ENCODE measurements at regions not wholly inside any gene's neighbourhood (a gene's known extent, or its start where the extent isn't known, plus 50 kb on each side); places are given as distances from the start of the nearest gene placed in this dataset.

DNA sequence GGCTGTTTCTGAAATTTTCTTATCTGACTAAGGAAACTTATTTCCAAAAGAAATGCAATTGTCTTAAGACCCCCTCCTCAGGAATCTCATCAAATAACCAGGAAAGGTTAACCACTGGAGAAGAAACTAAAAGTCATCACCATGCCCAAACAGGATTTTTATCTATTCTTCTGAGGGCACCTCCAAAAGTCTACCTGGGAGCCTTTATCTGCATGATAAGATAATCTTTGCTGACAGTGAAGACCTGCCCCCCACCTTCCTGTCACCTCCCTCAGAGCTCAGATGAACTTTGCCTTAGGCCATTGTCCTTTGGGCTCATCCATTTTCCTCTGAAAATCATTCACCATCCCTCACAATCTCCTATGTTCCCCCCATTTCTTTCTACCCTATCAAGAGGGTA lies 137.3 kb upstream of the SMAD3 start:
- Histone ChIP-seq H3K23ac (ENCODE audit: insufficient read length, low read depth, low read length) (no peak overlapping the region), H2BK20ac (ENCODE audit: low read depth, low read length, poor library complexity, severe bottlenecking) (no peak overlapping the region), H3K56ac (ENCODE audit: insufficient read length, low read depth, low read length) (no peak overlapping the region), H4K20me1 (ENCODE audit: control insufficient read depth, insufficient read depth, insufficient read length) (no peaks in the 10 kb centered on the region), H2AK5ac (ENCODE audit: insufficient read length, low read length) (no peak overlapping the region), H3K79me1 (ENCODE audit: insufficient read depth, low read depth, low read length, poor library complexity, severe bottlenecking) (no peaks in the 10 kb centered on the region), H3K23me2 (ENCODE audit: insufficient read length, low read depth, low read length, poor library complexity, severe bottlenecking) (no peaks in the 10 kb centered on the region), H3K9ac (ENCODE audit: extremely low read depth, insufficient read length, low read length) (no peak overlapping the region), H3T11ph (ENCODE audit: low read length) (no peak overlapping the region), H2BK120ac (ENCODE audit: low read depth, low read length, poor library complexity, severe bottlenecking) (no peak overlapping the region), H2BK15ac (ENCODE audit: low read depth, low read length) (no peak overlapping the region), H4K8ac (replicated peaks; ENCODE audit: insufficient read length, low read depth, low read length) (no peak overlapping the region), H3K27me3 (ENCODE audit: insufficient read depth, low read length) (no peaks in the 10 kb centered on the region), H4K5ac (ENCODE audit: insufficient read length, low read depth, low read length) (no peak overlapping the region), H3K14ac (ENCODE audit: insufficient read depth, low read length) (no peak overlapping the region), H3K18ac (ENCODE audit: insufficient read length, low read depth, low read length) (no peak overlapping the region), H3K4me2 (ENCODE audit: insufficient read depth, insufficient read length, low read length) (no peak overlapping the region), H3K79me2 (ENCODE audit: insufficient read depth, low read length) (no peaks in the 10 kb centered on the region), H4K91ac (ENCODE audit: insufficient read length, low read depth, low read length) (no peak overlapping the region), H2AFZ (ENCODE audit: low read length) (no peak overlapping the region), H3K4me1 (ENCODE audit: insufficient read depth, low read length) (peaks cover 3% of the 10 kb centered on the region; the same call in 1 of the 2 replicates), H3K9me3 (ENCODE audit: control insufficient read depth, low read depth, low read length) (no peaks in the 10 kb centered on the region), H3K4ac (ENCODE audit: low read depth, low read length) (no peak overlapping the region), H2BK5ac (ENCODE audit: insufficient read length, low read length) (no peak overlapping the region), H2BK12ac (ENCODE audit: insufficient read length, low read depth, low read length) (no peak overlapping the region), H3K27ac (ENCODE audit: insufficient read length, low read depth, low read length) (no peak overlapping the region)
- no peak overlapping the region for H3K4me3 Mint-ChIP-seq
- DNase-seq = no peak
- TF ChIP-seq CTCF (conservative IDR thresholded peaks at IDR 0.05) = no peak
- peaks cover 0 to 7% (median 7%) of the 10 kb centered on the region in 3 experiments; a peak in 5 of 7 replicates for H3K36me3 Mint-ChIP-seq (ENCODE audit: insufficient read depth in 1 of 3, low read depth in 3 of 3)
- peaks cover 24 to 31% of the 10 kb centered on the region in 2 experiments for H3K4me1 Mint-ChIP-seq
- peaks cover 3% of the 10 kb centered on the region for H3K27me3 Mint-ChIP-seq (ENCODE audit: low read depth)
- H3K9me3 Mint-ChIP-seq = peaks cover 9% of the 10 kb centered on the region in 2 experiments
- H3K27ac Mint-ChIP-seq = no peak overlapping the region; a peak in 1 of 7 replicates

All from H9 (cell line).